Esophagus muscularis mucosa (tissue), 4 donors: ENCODE measurements at regions not wholly inside any gene's neighbourhood (a gene's known extent, or its start where the extent isn't known, plus 50 kb on each side); places are given as distances from the start of the nearest gene placed in this dataset.
A peak's percentile ranks its signal among the peaks of the same experiment; 100 is the strongest.

Experiments
- DNase-seq: peaks from one replicate; pipeline ENCODE4 v3.0.0-alpha.2; 2017; ENCODE audit errors: extremely low spot score
- H3K27ac ChIP-seq, 4 donors: fragments of 200-600 bp; sonication (generic); replicated peaks in 1 of 4; 1 replicate in 3 of 4; 2 replicates in 1 of 4; pipeline ENCODE4 v1.5.1; 2016 to 2019; ENCODE audit warnings: mild to moderate bottlenecking in 1 of 4
- H3K27me3 ChIP-seq, 4 donors: fragments of 200-600 bp; sonication (generic); one replicate each; pipeline versions ENCODE4 v1.5.1 to v1.6.0; 2016 to 2019
- H3K36me3 ChIP-seq, 4 donors: fragments of 200-600 bp; sonication (generic); one replicate each; pipeline ENCODE4 v1.5.1; 2016 to 2019
- H3K4me1 ChIP-seq, 4 donors: fragments of 200-600 bp; sonication (generic); one replicate each; pipeline ENCODE4 v1.5.1; 2016 to 2019
- H3K4me3 ChIP-seq, 4 donors: fragments of 200-600 bp; sonication (generic); 1 replicate in 2 of 4; 2 replicates in 2 of 4; pipeline ENCODE4 v1.5.1; 2016 to 2019; ENCODE audit warnings: mild to moderate bottlenecking in 4 of 4, moderate library complexity in 1 of 4
- H3K9me3 ChIP-seq, 4 donors: fragments of 200-600 bp; sonication (generic); 1 replicate in 3 of 4; 2 replicates in 1 of 4; pipeline ENCODE4 v1.5.1; 2016 to 2019
- EP300 ChIP-seq: sonication (generic); formaldehyde crosslinking; IDR thresholded peaks from one replicate; pipeline ENCODE4 v1.6.1; 2017; ENCODE audit warnings: antibody characterized with exemption
- POLR2A ChIP-seq: fragments of 450-650 bp; IDR thresholded peaks from one replicate; pipeline ENCODE4 v1.6.1; 2017; ENCODE audit warnings: antibody characterized with exemption, moderate library complexity, mild to moderate bottlenecking, low read depth
- POLR2AphosphoS5 ChIP-seq, 2 donors: sonication (generic); formaldehyde crosslinking; IDR thresholded peaks; one replicate each; pipeline ENCODE4 v1.6.1; 2017; ENCODE audit warnings: antibody characterized with exemption in 2 of 2
- WGBS: methylation state at CpG from one replicate; pipeline ENCODE4 v1.1.5; 2018; 5-methylcytosine and 5-hydroxymethylcytosine counted together
- intact Hi-C: fragments of 100-400 bp; cut with DNase I; formaldehyde crosslinking; loops from one replicate; pipeline ENCODE4 v1.15.1; 2023
- TF ChIP-seq, protein P1 (sequence below), 3 experiments: fragments of 200-600 bp in 2 of 3; fragments of 450-650 bp in 1 of 3; sonication (generic) in 2 of 3; IDR thresholded peaks; one replicate each; pipeline ENCODE4 v1.5.1; 2017 to 2019; ENCODE audit warnings: antibody characterized with exemption in 3 of 3, mild to moderate bottlenecking in 2 of 3, moderate library complexity in 1 of 3

- Histone ChIP-seq H3K36me3 (no peaks in the 10 kb centered on the region), H3K27ac (peak overlapping the region; percentile 73 to 82 (median 76)), H3K4me3 (peak overlapping the region in 2 of 4 donors; percentile 26 to 32), H3K27me3 (no peaks in the 10 kb centered on the region), H3K4me1 (peaks cover 14 to 22% (median 19%) of the 10 kb centered on the region in 4 donors), H3K9me3 (no peaks in the 10 kb centered on the region)
- WGBS, result 53% methylated on average over 9 of the region's 10 CpGs
- DNase-seq, result peak; percentile 50
- intact Hi-C loops, result no loop called here
- TF ChIP-seq POLR2AphosphoS5 (IDR thresholded peaks at IDR 0.05) (no peak), POLR2A (no peak)
- TF ChIP-seq, protein P1, sequence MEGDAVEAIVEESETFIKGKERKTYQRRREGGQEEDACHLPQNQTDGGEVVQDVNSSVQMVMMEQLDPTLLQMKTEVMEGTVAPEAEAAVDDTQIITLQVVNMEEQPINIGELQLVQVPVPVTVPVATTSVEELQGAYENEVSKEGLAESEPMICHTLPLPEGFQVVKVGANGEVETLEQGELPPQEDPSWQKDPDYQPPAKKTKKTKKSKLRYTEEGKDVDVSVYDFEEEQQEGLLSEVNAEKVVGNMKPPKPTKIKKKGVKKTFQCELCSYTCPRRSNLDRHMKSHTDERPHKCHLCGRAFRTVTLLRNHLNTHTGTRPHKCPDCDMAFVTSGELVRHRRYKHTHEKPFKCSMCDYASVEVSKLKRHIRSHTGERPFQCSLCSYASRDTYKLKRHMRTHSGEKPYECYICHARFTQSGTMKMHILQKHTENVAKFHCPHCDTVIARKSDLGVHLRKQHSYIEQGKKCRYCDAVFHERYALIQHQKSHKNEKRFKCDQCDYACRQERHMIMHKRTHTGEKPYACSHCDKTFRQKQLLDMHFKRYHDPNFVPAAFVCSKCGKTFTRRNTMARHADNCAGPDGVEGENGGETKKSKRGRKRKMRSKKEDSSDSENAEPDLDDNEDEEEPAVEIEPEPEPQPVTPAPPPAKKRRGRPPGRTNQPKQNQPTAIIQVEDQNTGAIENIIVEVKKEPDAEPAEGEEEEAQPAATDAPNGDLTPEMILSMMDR (IDR thresholded peaks at IDR 0.05), result no peak
These were observed 244.3 kb upstream of the SORL1-AS1 start for GRCh38 chr11:121696931-121697670.

DNA sequence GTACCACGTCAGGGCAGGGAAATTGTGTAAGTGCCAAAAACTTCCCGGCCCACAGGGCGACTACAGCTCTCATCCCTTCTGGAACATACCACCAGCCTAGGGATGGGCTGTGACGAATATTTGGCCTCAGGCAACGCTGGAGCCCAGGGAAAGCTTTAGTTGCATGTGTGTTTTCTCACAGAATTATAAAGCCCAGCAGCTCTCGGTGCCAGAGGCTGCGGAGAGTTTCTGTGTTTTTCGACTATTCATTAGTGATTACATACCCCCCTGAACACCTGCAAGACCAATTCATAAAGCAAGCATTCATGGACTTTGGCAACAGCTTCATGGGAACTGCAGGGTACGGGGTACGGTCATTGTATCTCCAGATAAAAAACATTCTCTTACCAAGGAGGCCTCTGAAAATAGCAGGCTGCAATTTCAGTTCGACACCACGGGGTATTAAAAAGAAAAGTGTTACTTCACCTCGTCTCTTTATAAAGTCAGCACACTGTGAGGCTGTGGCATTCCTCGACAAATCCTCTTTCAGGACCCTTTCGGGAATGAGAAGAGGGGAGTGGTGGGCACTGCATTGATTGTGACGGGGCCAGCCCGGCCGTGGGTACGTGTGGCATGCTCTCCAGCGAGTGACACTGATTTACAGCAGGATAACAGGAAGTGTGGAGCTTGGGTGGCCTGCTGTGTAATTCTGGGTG, 243.6 kb upstream of the SORL1-AS1 start:
- Histone ChIP-seq H3K27me3 (no peaks in the 10 kb centered on the region), H3K9me3 (no peaks in the 10 kb centered on the region), H3K27ac (peak overlapping the region; percentile 73 to 82 (median 76)), H3K4me3 (peak overlapping the region; percentile 5 to 32 (median 26)), H3K4me1 (peaks cover 14 to 22% (median 19%) of the 10 kb centered on the region in 4 donors), H3K36me3 (no peaks in the 10 kb centered on the region)
- peak; percentile 91 for DNase-seq
- TF ChIP-seq POLR2A (no peak), POLR2AphosphoS5 (IDR thresholded peaks at IDR 0.05) (peak in 1 of 2 donors; percentile 14), EP300 (no peak)
- TF ChIP-seq, protein P1 (IDR thresholded peaks at IDR 0.05), result peak in 1 of 3 experiments; percentile 2
- intact Hi-C loops, result no loop called here
- WGBS, result 28% methylated on average over 20 of the region's 20 CpGs

DNA sequence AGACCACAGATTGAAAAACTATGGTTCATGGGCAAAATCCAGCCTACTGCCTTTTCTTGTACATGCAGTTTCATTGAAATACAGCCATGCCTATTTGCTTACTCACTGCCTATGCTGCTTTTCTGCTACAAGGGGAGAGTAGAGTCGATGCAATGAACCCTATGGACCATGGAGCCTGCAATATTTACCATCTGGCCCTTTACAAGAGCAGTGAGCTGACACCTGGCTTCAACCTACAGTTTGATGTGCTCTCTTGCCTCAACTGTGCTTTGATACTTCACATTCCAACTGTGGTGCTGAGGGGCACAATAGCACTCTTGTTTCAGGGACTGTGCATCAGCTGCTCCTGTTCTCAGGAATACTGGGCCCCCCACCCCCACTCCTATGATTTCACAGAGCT, 239.5 kb upstream of the SORL1-AS1 start:
- Histone ChIP-seq H3K27ac (no peak overlapping the region), H3K4me3 (no peak overlapping the region), H3K36me3 (no peaks in the 10 kb centered on the region), H3K27me3 (no peaks in the 10 kb centered on the region), H3K9me3 (no peaks in the 10 kb centered on the region), H3K4me1 (peaks cover 14 to 31% (median 27%) of the 10 kb centered on the region in 4 donors)
- intact Hi-C loops, result no loop called here
- 71% methylated on average over 1 of the region's 1 CpG for WGBS
- peak; percentile 70 for DNase-seq
- TF ChIP-seq, protein P1 (IDR thresholded peaks at IDR 0.05), result no peak
- TF ChIP-seq POLR2AphosphoS5 (IDR thresholded peaks at IDR 0.05) (no peak), POLR2A (no peak), EP300 (no peak)

DNA sequence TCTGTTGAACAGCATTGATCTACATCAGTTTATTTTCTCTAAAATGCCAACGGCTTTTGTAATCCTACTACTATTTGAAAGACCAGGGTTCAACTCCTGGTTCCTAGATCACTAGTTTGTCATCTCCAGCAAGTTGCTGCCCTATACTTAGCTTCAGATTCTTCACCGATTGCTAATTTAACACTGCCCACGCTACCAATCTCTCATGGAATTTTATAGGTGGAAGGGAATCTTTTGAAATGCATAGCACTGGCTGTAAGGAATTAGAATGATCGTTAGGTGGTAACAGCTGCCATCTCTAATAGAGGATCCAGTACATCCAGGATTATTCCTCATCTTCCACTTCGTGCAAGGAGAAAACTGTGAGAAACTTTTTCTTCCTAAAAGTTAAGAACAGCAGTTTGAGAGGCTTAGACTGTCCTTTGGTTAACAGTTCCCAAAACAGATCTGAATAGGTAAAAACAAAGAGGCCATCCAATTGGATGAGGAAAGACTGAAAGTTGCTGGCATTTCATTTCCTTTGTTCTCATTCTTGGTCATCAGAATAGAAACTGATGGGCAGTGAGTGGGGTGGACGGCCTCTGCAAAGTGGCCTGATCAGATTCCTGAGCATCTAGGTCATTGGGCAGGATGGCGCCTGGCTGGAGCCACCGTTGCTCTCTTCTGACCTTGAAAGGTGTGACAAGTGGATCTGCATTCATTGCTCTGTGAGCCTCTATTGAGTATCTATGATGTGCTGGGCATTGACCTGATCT, 236.3 kb upstream of the SORL1-AS1 start:
- 86% methylated on average over 8 of the region's 8 CpGs for WGBS
- no peaks in the 10 kb centered on the region for H3K27me3 ChIP-seq
- H3K9me3 ChIP-seq, result no peaks in the 10 kb centered on the region
- H3K4me3 ChIP-seq, result no peak overlapping the region
- H3K36me3 ChIP-seq, result no peaks in the 10 kb centered on the region
- no peak overlapping the region for H3K27ac ChIP-seq
- H3K4me1 ChIP-seq, result peaks cover 0 to 15% (median 12%) of the 10 kb centered on the region in 4 donors
- intact Hi-C loops, result no loop called here
- TF ChIP-seq EP300 (no peak), POLR2AphosphoS5 (IDR thresholded peaks at IDR 0.05) (no peak), POLR2A (no peak)
- TF ChIP-seq, protein P1 (IDR thresholded peaks at IDR 0.05), result no peak
- DNase-seq, result peak; percentile 75
